HCT116 (cell line): ENCODE measurements at regions not wholly inside any gene's neighbourhood (a gene's known extent, or its start where the extent isn't known, plus 50 kb on each side); places are given as distances from the start of the nearest gene placed in this dataset.

Experiments used
- ATAC-seq: fragments of 200-7000 bp; cut with Tn5 transposase; 2 replicates; pipeline ENCODE4 v1.9.1; 2020; ENCODE audit warnings: mild to moderate bottlenecking, moderate library complexity
- BruUV-seq: library from RNA; stranded (reverse); fragments of 400-500 nt; replicated peaks from 2 replicates; lab custom pipeline; 2021; lab: Mats Ljungman, UMichigan
- CTCF ChIA-PET: fragments of 300-600 bp; sonication (Branson Sonifier 250); formaldehyde crosslinking; loops from one replicate; lab custom pipeline; 2021; ENCODE audit warnings: antibody characterized with exemption; lab: Charles Lee
- POLR2A ChIA-PET: fragments of 300-600, 350-600 bp; sonication (Branson Sonifier 250); formaldehyde crosslinking; loops from one replicate; lab custom pipeline; 2021; ENCODE audit warnings: antibody characterized with exemption; lab: Charles Lee
- RAD21 ChIA-PET, 2 experiments: fragments of 300-600 bp; sonication (Branson Sonifier 250); formaldehyde crosslinking; loops; one replicate each; lab custom pipeline; 2023; ENCODE audit warnings: low total read pairs in 2 of 2; ENCODE audit not compliant: uncharacterized antibody in 2 of 2, unreplicated experiment in 2 of 2, low non-redundant PET in 1 of 2; lab: Charles Lee
- DNase-seq: peaks from one replicate; pipeline ENCODE4 v3.0.0-alpha.2; 2010; ENCODE audit warnings: low read depth, low spot score
- H2AFZ ChIP-seq: fragments of 200-600 bp; shearing (Covaris generic), sonication (generic); 2 replicates; pipeline ENCODE4 v1.6.1; 2017; ENCODE audit warnings: low read depth, mixed run types, mixed read lengths, antibody characterized with exemption, low read length; ENCODE audit not compliant: poor library complexity, severe bottlenecking
- H3K27ac ChIP-seq: 2 replicates; pipeline ENCODE4 v1.5.1; 2012; ENCODE audit warnings: low read depth, low read length
- H3K27me3 ChIP-seq: fragments of 200-600 bp; sonication (generic); 2 replicates; pipeline ENCODE4 v1.6.1; 2016; ENCODE audit warnings: mixed run types, low read length, mixed read lengths; ENCODE audit not compliant: insufficient read depth
- H3K36me3 ChIP-seq, 2 experiments: fragments of 200-500 bp in 1 of 2; fragments of 200-600 bp in 1 of 2; sonication (Bioruptor generic) in 1 of 2; sonication (generic) in 1 of 2; 2 replicates each; pipeline versions ENCODE4 v1.5.1 to v1.6.1; 2014 to 2016; ENCODE audit warnings: low read length in 2 of 2, inconsistent platforms in 1 of 2, mixed read lengths in 1 of 2, mixed run types in 1 of 2; ENCODE audit not compliant: insufficient read depth in 2 of 2, control insufficient read depth in 1 of 2
- H3K4me1 ChIP-seq, 2 experiments: fragments of 200-600 bp in 1 of 2; sonication (generic) in 1 of 2; 2 replicates each; pipeline versions ENCODE4 v1.5.1 to v1.6.1; 2012 to 2017; ENCODE audit warnings: low read length in 2 of 2, inconsistent platforms in 1 of 2, mild to moderate bottlenecking in 1 of 2, mixed read lengths in 1 of 2, mixed run types in 1 of 2, moderate library complexity in 1 of 2; ENCODE audit not compliant: insufficient read depth in 2 of 2, control insufficient read depth in 1 of 2
- H3K4me2 ChIP-seq: fragments of 200-600 bp; sonication (generic); 2 replicates; pipeline ENCODE4 v1.6.1; 2017; ENCODE audit warnings: mixed run types, low read length, mixed read lengths
- H3K4me3 ChIP-seq, 2 experiments: fragments of 200-600 bp in 1 of 2; sonication (generic) in 1 of 2; replicated peaks in 1 of 2; 2 replicates each; pipeline ENCODE4 v1.5.1; 2011 to 2016; ENCODE audit warnings: low read length in 2 of 2, control low read depth in 1 of 2, low read depth in 1 of 2, mild to moderate bottlenecking in 1 of 2, mixed read lengths in 1 of 2, mixed run types in 1 of 2
- H3K79me2 ChIP-seq: fragments of 200-600 bp; sonication (generic); 2 replicates; pipeline ENCODE4 v1.6.1; 2017; ENCODE audit warnings: mild to moderate bottlenecking, mixed run types, low read length, moderate library complexity, mixed read lengths; ENCODE audit not compliant: insufficient read depth
- H3K9ac ChIP-seq: fragments of 200-600 bp; sonication (generic); 2 replicates; pipeline ENCODE4 v1.6.1; 2016; ENCODE audit warnings: low read length, mixed read lengths
- H3K9me2 ChIP-seq: fragments of 200-600 bp; sonication (generic), shearing (Covaris generic); 2 replicates; pipeline ENCODE4 v1.6.1; 2017; ENCODE audit warnings: mixed run types, mild to moderate bottlenecking, moderate library complexity; ENCODE audit not compliant: insufficient read depth
- H3K9me3 ChIP-seq, 2 experiments: fragments of 200-500 bp in 1 of 2; fragments of 200-600 bp in 1 of 2; sonication (Bioruptor generic) in 1 of 2; sonication (generic) in 1 of 2; 2 replicates each; pipeline ENCODE4 v1.6.1; 2014 to 2017; ENCODE audit warnings: low read length in 2 of 2, mixed read lengths in 2 of 2, inconsistent platforms in 1 of 2, low read depth in 1 of 2, mild to moderate bottlenecking in 1 of 2, mixed run types in 1 of 2, moderate library complexity in 1 of 2; ENCODE audit not compliant: control insufficient read depth in 1 of 2, insufficient read depth in 1 of 2
- H4K20me1 ChIP-seq: fragments of 200-600 bp; sonication (generic), shearing (Covaris generic); 2 replicates; pipeline ENCODE4 v1.6.1; 2017; ENCODE audit warnings: mixed run types, mild to moderate bottlenecking, moderate library complexity; ENCODE audit not compliant: insufficient read depth
- ELF1 ChIP-seq: IDR thresholded peaks from 2 replicates; pipeline ENCODE4 v1.6.1; 2012; ENCODE audit warnings: low read depth, borderline replicate concordance
- EZH2phosphoT487 ChIP-seq: fragments of 200-600 bp; IDR thresholded peaks from 2 replicates; pipeline ENCODE4 v1.6.1; 2018; ENCODE audit warnings: antibody characterized with exemption, borderline replicate concordance
- FOSL1 ChIP-seq: IDR thresholded peaks from 2 replicates; pipeline ENCODE4 v1.6.1; 2012; ENCODE audit warnings: low read depth
- POLR2AphosphoS5 ChIP-seq: IDR thresholded peaks from 2 replicates; pipeline ENCODE4 v1.6.1; 2011; ENCODE audit warnings: mild to moderate bottlenecking, low read depth, low read length, moderate library complexity
- REST ChIP-seq: IDR thresholded peaks from 2 replicates; pipeline ENCODE4 v1.6.1; 2012; ENCODE audit warnings: low read depth
- SIN3A ChIP-seq: IDR thresholded peaks from 2 replicates; pipeline ENCODE4 v1.6.1; 2012; ENCODE audit warnings: low read depth
- SRF ChIP-seq: IDR thresholded peaks from 2 replicates; pipeline ENCODE4 v1.6.1; 2012; ENCODE audit warnings: low read depth
- YY1 ChIP-seq: IDR thresholded peaks from 2 replicates; pipeline ENCODE4 v1.6.1; 2011; ENCODE audit warnings: low read length, low read depth, moderate library complexity, mild to moderate bottlenecking; ENCODE audit not compliant: insufficient replicate concordance; ENCODE audit errors: extremely low read depth
- ZBTB33 ChIP-seq: IDR thresholded peaks from 2 replicates; pipeline ENCODE4 v1.6.1; 2011; ENCODE audit warnings: mild to moderate bottlenecking, low read length, moderate library complexity; ENCODE audit not compliant: insufficient replicate concordance; ENCODE audit errors: extremely low read depth
- intact Hi-C: fragments of 100-400 bp; cut with micrococcal nuclease; formaldehyde crosslinking; loops from 2 replicates; pipeline ENCODE4 v1.10.0; 2022

DNA sequence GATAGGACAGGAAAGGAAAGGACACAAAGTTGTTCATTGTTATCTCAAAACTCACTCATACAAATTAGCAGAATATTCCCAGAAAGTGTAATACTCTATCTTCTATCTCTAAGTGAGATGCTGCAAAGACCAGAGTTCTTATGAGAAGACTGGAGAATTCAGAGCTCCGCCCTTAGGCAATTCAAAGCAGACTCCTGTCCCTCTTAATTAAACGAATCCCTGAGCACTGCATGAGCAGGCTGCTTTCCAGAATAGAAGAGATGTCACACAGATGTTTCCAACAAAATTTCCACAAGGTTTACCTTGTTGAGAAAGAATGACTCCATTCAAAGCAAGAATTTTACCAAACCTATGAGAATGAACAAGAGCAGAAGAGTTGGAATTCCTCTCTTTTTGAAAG is 630.8 kb upstream of the INTU start:
- H3K27me3 ChIP-seq: no peaks in the 10 kb centered on the region
- CTCF ChIA-PET: no interaction called here
- no peaks in the 10 kb centered on the region for H3K79me2 ChIP-seq
- DNase-seq (no peak), ATAC-seq (no peak)
- H3K9me2 ChIP-seq: no peaks in the 10 kb centered on the region
- RAD21 ChIA-PET: no interaction called here
- no peak overlapping the region for H3K4me3 ChIP-seq
- H3K9me3 ChIP-seq: no peaks in the 10 kb centered on the region
- no peaks in the 10 kb centered on the region for H3K36me3 ChIP-seq
- H3K4me2 ChIP-seq: no peak overlapping the region
- H2AFZ ChIP-seq: no peak overlapping the region
- no peaks in the 10 kb centered on the region for H4K20me1 ChIP-seq
- no peak overlapping the region for H3K27ac ChIP-seq
- POLR2A ChIA-PET: no interaction called here
- intact Hi-C loops: no loop called here
- H3K4me1 ChIP-seq: no peaks in the 10 kb centered on the region
- H3K9ac ChIP-seq: no peak overlapping the region
- no peak for TF ChIP-seq REST
- TF ChIP-seq SIN3A: no peak
- no peak for TF ChIP-seq ELF1
- TF ChIP-seq YY1: no peak
- TF ChIP-seq POLR2AphosphoS5: no peak
- TF ChIP-seq FOSL1: no peak
- TF ChIP-seq SRF: no peak
- TF ChIP-seq ZBTB33: no peak
- no peak for TF ChIP-seq EZH2phosphoT487
- TF ChIP-seq, all 23 proteins: peak for 0
- BruUV-seq: no TSS peak
